ENCODE measurements at regions not wholly inside any gene's neighbourhood (a gene's known extent, or its start where the extent isn't known, plus 50 kb on each side); places are given as distances from the start of the nearest gene placed in this dataset.

DNA sequence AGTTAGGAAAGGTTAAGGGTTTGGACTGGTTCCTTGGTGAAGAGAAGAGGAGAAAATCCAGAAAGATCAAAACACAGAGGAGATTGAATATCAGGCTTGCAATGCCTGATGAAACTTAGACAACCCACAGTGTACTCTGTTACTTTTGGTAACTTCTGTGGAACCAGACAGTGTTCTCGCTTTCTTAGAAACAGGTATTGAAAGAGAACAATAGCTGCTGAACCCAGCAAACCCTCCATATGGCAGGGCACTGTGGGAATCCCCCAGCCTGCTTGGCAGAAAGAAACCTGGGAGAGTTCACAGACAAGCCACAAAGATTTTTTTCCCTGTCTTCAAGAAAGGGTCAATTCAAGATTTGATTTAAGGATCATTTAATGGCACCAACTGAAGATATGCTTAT is 342.8 kb downstream of the FOXA2 start:
- Histone ChIP-seq H3K27ac (ENCODE audit: insufficient read length, low read depth, low read length) (no peak overlapping the region), H3K56ac (ENCODE audit: insufficient read length, low read depth, low read length) (no peak overlapping the region), H4K8ac (replicated peaks; ENCODE audit: insufficient read length, low read depth, low read length) (no peak overlapping the region), H4K20me1 (ENCODE audit: control insufficient read depth, insufficient read depth, insufficient read length) (no peaks in the 10 kb centered on the region), H4K5ac (ENCODE audit: insufficient read length, low read depth, low read length) (no peak overlapping the region), H3K23me2 (ENCODE audit: insufficient read length, low read depth, low read length, poor library complexity, severe bottlenecking) (no peaks in the 10 kb centered on the region), H3T11ph (ENCODE audit: low read length) (no peak overlapping the region), H2BK120ac (ENCODE audit: low read depth, low read length, poor library complexity, severe bottlenecking) (no peak overlapping the region), H3K4me2 (ENCODE audit: insufficient read depth, insufficient read length, low read length) (no peak overlapping the region), H2BK20ac (ENCODE audit: low read depth, low read length, poor library complexity, severe bottlenecking) (no peak overlapping the region), H2BK15ac (ENCODE audit: low read depth, low read length) (no peak overlapping the region), H3K9me3 (ENCODE audit: control insufficient read depth, low read depth, low read length) (no peaks in the 10 kb centered on the region), H3K79me1 (ENCODE audit: insufficient read depth, low read depth, low read length, poor library complexity, severe bottlenecking) (no peaks in the 10 kb centered on the region), H3K79me2 (ENCODE audit: insufficient read depth, low read length) (no peaks in the 10 kb centered on the region), H3K4me1 (ENCODE audit: insufficient read depth, low read length) (no peaks in the 10 kb centered on the region), H3K23ac (ENCODE audit: insufficient read length, low read depth, low read length) (no peak overlapping the region), H3K27me3 (ENCODE audit: insufficient read depth, low read length) (no peaks in the 10 kb centered on the region), H2BK5ac (ENCODE audit: insufficient read length, low read length) (no peak overlapping the region), H3K9ac (ENCODE audit: extremely low read depth, insufficient read length, low read length) (no peak overlapping the region), H2AK5ac (ENCODE audit: insufficient read length, low read length) (no peak overlapping the region), H2AFZ (ENCODE audit: low read length) (peak overlapping the region; percentile 3), H3K4ac (ENCODE audit: low read depth, low read length) (no peak overlapping the region), H3K14ac (ENCODE audit: insufficient read depth, low read length) (no peak overlapping the region), H3K18ac (ENCODE audit: insufficient read length, low read depth, low read length) (no peak overlapping the region), H2BK12ac (ENCODE audit: insufficient read length, low read depth, low read length) (no peak overlapping the region), H4K91ac (ENCODE audit: insufficient read length, low read depth, low read length) (no peak overlapping the region)
- no CpG with 5 or more reads among the region's 1 CpG for WGBS (ENCODE audit: extremely low coverage, insufficient read length, low lambda C conversion rate)
- TF ChIP-seq, protein P1, sequence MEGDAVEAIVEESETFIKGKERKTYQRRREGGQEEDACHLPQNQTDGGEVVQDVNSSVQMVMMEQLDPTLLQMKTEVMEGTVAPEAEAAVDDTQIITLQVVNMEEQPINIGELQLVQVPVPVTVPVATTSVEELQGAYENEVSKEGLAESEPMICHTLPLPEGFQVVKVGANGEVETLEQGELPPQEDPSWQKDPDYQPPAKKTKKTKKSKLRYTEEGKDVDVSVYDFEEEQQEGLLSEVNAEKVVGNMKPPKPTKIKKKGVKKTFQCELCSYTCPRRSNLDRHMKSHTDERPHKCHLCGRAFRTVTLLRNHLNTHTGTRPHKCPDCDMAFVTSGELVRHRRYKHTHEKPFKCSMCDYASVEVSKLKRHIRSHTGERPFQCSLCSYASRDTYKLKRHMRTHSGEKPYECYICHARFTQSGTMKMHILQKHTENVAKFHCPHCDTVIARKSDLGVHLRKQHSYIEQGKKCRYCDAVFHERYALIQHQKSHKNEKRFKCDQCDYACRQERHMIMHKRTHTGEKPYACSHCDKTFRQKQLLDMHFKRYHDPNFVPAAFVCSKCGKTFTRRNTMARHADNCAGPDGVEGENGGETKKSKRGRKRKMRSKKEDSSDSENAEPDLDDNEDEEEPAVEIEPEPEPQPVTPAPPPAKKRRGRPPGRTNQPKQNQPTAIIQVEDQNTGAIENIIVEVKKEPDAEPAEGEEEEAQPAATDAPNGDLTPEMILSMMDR (conservative IDR thresholded peaks at IDR 0.05) = no peak
- H3K9me3 Mint-ChIP-seq = no peaks in the 10 kb centered on the region
- no peaks in the 10 kb centered on the region; a peak in 1 of 7 replicates for H3K36me3 Mint-ChIP-seq (ENCODE audit: insufficient read depth in 1 of 3, low read depth in 3 of 3)
- no peak for DNase-seq
- H3K4me1 Mint-ChIP-seq = no peaks in the 10 kb centered on the region; a peak in 1 of 4 replicates
- no peak overlapping the region for H3K27ac Mint-ChIP-seq
- H3K4me3 Mint-ChIP-seq = no peak overlapping the region
- no peaks in the 10 kb centered on the region; the same call in 1 of the 2 replicates for H3K27me3 Mint-ChIP-seq (ENCODE audit: low read depth)

Measured in H9 (cell line).